ENCODE measurements at regions not wholly inside any gene's neighbourhood (a gene's known extent, or its start where the extent isn't known, plus 50 kb on each side); places are given as distances from the start of the nearest gene placed in this dataset.

- no peak overlapping the region for H3K9ac ChIP-seq (ENCODE audit: low read length)
- H3K4me2 ChIP-seq (ENCODE audit: low read length) = no peak overlapping the region
- H3K9me3 ChIP-seq (ENCODE audit: low read length) = no peaks in the 10 kb centered on the region
These were observed 219.9 kb downstream of the DKK1 start for GRCh38 chr10:52533986-52534385.

GRCh38 chr10:52539463-52539862 is 225.4 kb downstream of the DKK1 start:
- no peaks in the 10 kb centered on the region for H4K20me1 ChIP-seq (ENCODE audit: insufficient read depth)
- H3K79me2 ChIP-seq (replicated peaks; ENCODE audit: insufficient read depth, low read length) = no peaks in the 10 kb centered on the region
- no peaks in the 10 kb centered on the region for H3F3A ChIP-seq (ENCODE audit: insufficient read depth, low read length, poor library complexity, severe bottlenecking)
- no peak overlapping the region for H3K4me2 ChIP-seq (ENCODE audit: low read length)
- H3K9ac ChIP-seq (ENCODE audit: low read length) = no peak overlapping the region
- no peaks in the 10 kb centered on the region for H3K9me2 ChIP-seq (ENCODE audit: insufficient read depth, low read length)
- H3K36me3 ChIP-seq (ENCODE audit: insufficient read depth, low read length) = no peaks in the 10 kb centered on the region
- no peaks in the 10 kb centered on the region for H3K27me3 ChIP-seq (ENCODE audit: insufficient read depth, low read depth, low read length)
- H3K4me3 ChIP-seq (ENCODE audit: low read length) = no peak overlapping the region
- no peaks in the 10 kb centered on the region for H3K9me3 ChIP-seq (ENCODE audit: low read length)
- no peak overlapping the region for H3K27ac ChIP-seq (ENCODE audit: low read length)
- H2AFZ ChIP-seq (ENCODE audit: low read depth, low read length) = no peak overlapping the region
- TF ChIP-seq EZH2 (IDR thresholded peaks at IDR 0.05; ENCODE audit: borderline replicate concordance, insufficient read depth, low read length, poor library complexity, severe bottlenecking) (no peak), RAD21 (conservative IDR thresholded peaks at IDR 0.05) (no peak), CTCF (IDR thresholded peaks at IDR 0.05; ENCODE audit: poor library complexity, severe bottlenecking) (no peak), REST (IDR thresholded peaks at IDR 0.05; ENCODE audit: borderline replicate concordance) (no peak), EP300 (conservative IDR thresholded peaks at IDR 0.05; ENCODE audit: poor library complexity, severe bottlenecking) (no peak), TAF1 (IDR thresholded peaks at IDR 0.05; ENCODE audit: low read depth) (no peak)

More at GRCh38 chr10:52533986-52534385, 219.9 kb downstream of the DKK1 start:
- Histone ChIP-seq H3F3A (ENCODE audit: insufficient read depth, low read length, poor library complexity, severe bottlenecking) (no peaks in the 10 kb centered on the region), H3K27me3 (ENCODE audit: insufficient read depth, low read depth, low read length) (no peaks in the 10 kb centered on the region), H3K4me3 (ENCODE audit: low read length) (no peak overlapping the region), H3K27ac (ENCODE audit: low read length) (no peak overlapping the region), H3K9me2 (ENCODE audit: insufficient read depth, low read length) (no peaks in the 10 kb centered on the region), H3K36me3 (ENCODE audit: insufficient read depth, low read length) (no peaks in the 10 kb centered on the region), H4K20me1 (ENCODE audit: insufficient read depth) (no peaks in the 10 kb centered on the region), H2AFZ (ENCODE audit: low read depth, low read length) (no peak overlapping the region), H3K79me2 (replicated peaks; ENCODE audit: insufficient read depth, low read length) (no peaks in the 10 kb centered on the region)
- TF ChIP-seq MXI1 (conservative IDR thresholded peaks at IDR 0.05; ENCODE audit: poor library complexity, severe bottlenecking) = no peak
- TF ChIP-seq EP300 (conservative IDR thresholded peaks at IDR 0.05; ENCODE audit: poor library complexity, severe bottlenecking) = no peak
- TF ChIP-seq EZH2 (IDR thresholded peaks at IDR 0.05; ENCODE audit: borderline replicate concordance, insufficient read depth, low read length, poor library complexity, severe bottlenecking) = no peak
- TF ChIP-seq RAD21 (conservative IDR thresholded peaks at IDR 0.05) = no peak
- TF ChIP-seq POLR2AphosphoS5 (IDR thresholded peaks at IDR 0.05) = no peak
- TF ChIP-seq CTCF (IDR thresholded peaks at IDR 0.05; ENCODE audit: poor library complexity, severe bottlenecking) = no peak
- TF ChIP-seq SMC3 (conservative IDR thresholded peaks at IDR 0.05; ENCODE audit: poor library complexity) = no peak
- TF ChIP-seq TAF1 (IDR thresholded peaks at IDR 0.05; ENCODE audit: low read depth) = no peak
- TF ChIP-seq REST (IDR thresholded peaks at IDR 0.05; ENCODE audit: borderline replicate concordance) = no peak

All from neural cell (in vitro differentiated cells).